ENCODE measurements at regions not wholly inside any gene's neighbourhood (a gene's known extent, or its start where the extent isn't known, plus 50 kb on each side); places are given as distances from the start of the nearest gene placed in this dataset.
A peak's percentile ranks its signal among the peaks of the same experiment; 100 is the strongest.

GRCh38 chr2:215751911-215752272, 261.5 kb downstream of the MREG start:
- Histone ChIP-seq H3K9me3 (ENCODE audit: control insufficient read depth, low read length) (no peaks in the 10 kb centered on the region), H3K9ac (ENCODE audit: low read length) (peak overlapping the region; percentile 16), H3K27me3 (replicated peaks; ENCODE audit: control insufficient read depth, insufficient read depth, low read length) (no peaks in the 10 kb centered on the region), H3K4me1 (ENCODE audit: control insufficient read depth, insufficient read depth, low read length) (peaks cover 63% of the 10 kb centered on the region), H3K36me3 (ENCODE audit: control insufficient read depth, insufficient read depth, low read length, severe bottlenecking) (no peaks in the 10 kb centered on the region), H3K4me3 (ENCODE audit: low read length) (no peak overlapping the region)
- DNase-seq (ENCODE audit: low read depth) = no peak

- DNase-seq (ENCODE audit: low read depth) = peak; percentile 82
- Histone ChIP-seq H3K9ac (ENCODE audit: low read length) (peak overlapping the region; percentile 82), H3K4me3 (ENCODE audit: low read length) (no peak overlapping the region), H3K9me3 (ENCODE audit: control insufficient read depth, low read length) (no peaks in the 10 kb centered on the region), H3K36me3 (ENCODE audit: control insufficient read depth, insufficient read depth, low read length, severe bottlenecking) (no peaks in the 10 kb centered on the region), H3K27me3 (replicated peaks; ENCODE audit: control insufficient read depth, insufficient read depth, low read length) (no peaks in the 10 kb centered on the region), H3K4me1 (ENCODE audit: control insufficient read depth, insufficient read depth, low read length) (peaks cover 62% of the 10 kb centered on the region)
Measured at GRCh38 chr2:215751200-215751910, 262.0 kb downstream of the MREG start.

GRCh38 chr2:215750763-215751162, 262.6 kb downstream of the MREG start:
- no peaks in the 10 kb centered on the region for H3K9me3 ChIP-seq (ENCODE audit: control insufficient read depth, low read length)
- no peak overlapping the region for H3K4me3 ChIP-seq (ENCODE audit: low read length)
- no peaks in the 10 kb centered on the region for H3K27me3 ChIP-seq (replicated peaks; ENCODE audit: control insufficient read depth, insufficient read depth, low read length)
- DNase-seq (ENCODE audit: low read depth) = no peak
- H3K4me1 ChIP-seq (ENCODE audit: control insufficient read depth, insufficient read depth, low read length) = peaks cover 56% of the 10 kb centered on the region
- H3K36me3 ChIP-seq (ENCODE audit: control insufficient read depth, insufficient read depth, low read length, severe bottlenecking) = no peaks in the 10 kb centered on the region
- H3K9ac ChIP-seq (ENCODE audit: low read length) = peak overlapping the region; percentile 82

- H3K9me3 ChIP-seq (ENCODE audit: control insufficient read depth, low read length) = no peaks in the 10 kb centered on the region
- no peaks in the 10 kb centered on the region for H3K27me3 ChIP-seq (replicated peaks; ENCODE audit: control insufficient read depth, insufficient read depth, low read length)
- peak; percentile 68 for DNase-seq (ENCODE audit: low read depth)
- H3K4me1 ChIP-seq (ENCODE audit: control insufficient read depth, insufficient read depth, low read length) = peaks cover 51% of the 10 kb centered on the region
- H3K9ac ChIP-seq (ENCODE audit: low read length) = peak overlapping the region; percentile 82
- no peaks in the 10 kb centered on the region for H3K36me3 ChIP-seq (ENCODE audit: control insufficient read depth, insufficient read depth, low read length, severe bottlenecking)
- H3K4me3 ChIP-seq (ENCODE audit: low read length) = peak overlapping the region; percentile 42
Measured at GRCh38 chr2:215749092-215749957, 264.0 kb downstream of the MREG start.

- DNase-seq (ENCODE audit: low read depth) = no peak
- no peaks in the 10 kb centered on the region for H3K36me3 ChIP-seq (ENCODE audit: control insufficient read depth, insufficient read depth, low read length, severe bottlenecking)
- H3K9me3 ChIP-seq (ENCODE audit: control insufficient read depth, low read length) = no peaks in the 10 kb centered on the region
- H3K27me3 ChIP-seq (replicated peaks; ENCODE audit: control insufficient read depth, insufficient read depth, low read length) = no peaks in the 10 kb centered on the region
- peak overlapping the region; percentile 82 for H3K9ac ChIP-seq (ENCODE audit: low read length)
- H3K4me3 ChIP-seq (ENCODE audit: low read length) = no peak overlapping the region
- peaks cover 51% of the 10 kb centered on the region for H3K4me1 ChIP-seq (ENCODE audit: control insufficient read depth, insufficient read depth, low read length)
Measured at GRCh38 chr2:215748446-215748845, 264.9 kb downstream of the MREG start.

- no peak for DNase-seq (ENCODE audit: low read depth)
- no peaks in the 10 kb centered on the region for H3K27me3 ChIP-seq (replicated peaks; ENCODE audit: control insufficient read depth, insufficient read depth, low read length)
- H3K9me3 ChIP-seq (ENCODE audit: control insufficient read depth, low read length) = no peaks in the 10 kb centered on the region
- H3K9ac ChIP-seq (ENCODE audit: low read length) = no peak overlapping the region
- no peak overlapping the region for H3K4me3 ChIP-seq (ENCODE audit: low read length)
- H3K4me1 ChIP-seq (ENCODE audit: control insufficient read depth, insufficient read depth, low read length) = peaks cover 51% of the 10 kb centered on the region
- no peaks in the 10 kb centered on the region for H3K36me3 ChIP-seq (ENCODE audit: control insufficient read depth, insufficient read depth, low read length, severe bottlenecking)
Measured at GRCh38 chr2:215746887-215747615, 266.3 kb downstream of the MREG start.

GRCh38 chr2:215746226-215746886, 267.0 kb downstream of the MREG start:
- Histone ChIP-seq H3K4me3 (ENCODE audit: low read length) (no peak overlapping the region), H3K9ac (ENCODE audit: low read length) (no peak overlapping the region), H3K9me3 (ENCODE audit: control insufficient read depth, low read length) (no peaks in the 10 kb centered on the region), H3K36me3 (ENCODE audit: control insufficient read depth, insufficient read depth, low read length, severe bottlenecking) (no peaks in the 10 kb centered on the region), H3K4me1 (ENCODE audit: control insufficient read depth, insufficient read depth, low read length) (peaks cover 45% of the 10 kb centered on the region), H3K27me3 (replicated peaks; ENCODE audit: control insufficient read depth, insufficient read depth, low read length) (no peaks in the 10 kb centered on the region)
- DNase-seq (ENCODE audit: low read depth) = no peak

- no peaks in the 10 kb centered on the region for H3K9me3 ChIP-seq (ENCODE audit: control insufficient read depth, low read length)
- H3K4me3 ChIP-seq (ENCODE audit: low read length) = no peak overlapping the region
- H3K9ac ChIP-seq (ENCODE audit: low read length) = no peak overlapping the region
- no peak for DNase-seq (ENCODE audit: low read depth)
- H3K27me3 ChIP-seq (replicated peaks; ENCODE audit: control insufficient read depth, insufficient read depth, low read length) = no peaks in the 10 kb centered on the region
- H3K4me1 ChIP-seq (ENCODE audit: control insufficient read depth, insufficient read depth, low read length) = peaks cover 35% of the 10 kb centered on the region
- H3K36me3 ChIP-seq (ENCODE audit: control insufficient read depth, insufficient read depth, low read length, severe bottlenecking) = no peaks in the 10 kb centered on the region
Measured at GRCh38 chr2:215745331-215745730, 268.0 kb downstream of the MREG start.

- Histone ChIP-seq H3K4me3 (ENCODE audit: low read length) (no peak overlapping the region), H3K4me1 (ENCODE audit: control insufficient read depth, insufficient read depth, low read length) (peaks cover 27% of the 10 kb centered on the region), H3K36me3 (ENCODE audit: control insufficient read depth, insufficient read depth, low read length, severe bottlenecking) (no peaks in the 10 kb centered on the region), H3K9me3 (ENCODE audit: control insufficient read depth, low read length) (no peaks in the 10 kb centered on the region), H3K27me3 (replicated peaks; ENCODE audit: control insufficient read depth, insufficient read depth, low read length) (no peaks in the 10 kb centered on the region), H3K9ac (ENCODE audit: low read length) (no peak overlapping the region)
- DNase-seq (ENCODE audit: low read depth) = no peak
Measured at GRCh38 chr2:215744514-215744913, 268.8 kb downstream of the MREG start.

GRCh38 chr2:215743066-215743465, 270.3 kb downstream of the MREG start:
- no peaks in the 10 kb centered on the region for H3K27me3 ChIP-seq (replicated peaks; ENCODE audit: control insufficient read depth, insufficient read depth, low read length)
- H3K4me3 ChIP-seq (ENCODE audit: low read length) = no peak overlapping the region
- no peak for DNase-seq (ENCODE audit: low read depth)
- H3K4me1 ChIP-seq (ENCODE audit: control insufficient read depth, insufficient read depth, low read length) = peaks cover 12% of the 10 kb centered on the region
- H3K9ac ChIP-seq (ENCODE audit: low read length) = no peak overlapping the region
- H3K36me3 ChIP-seq (ENCODE audit: control insufficient read depth, insufficient read depth, low read length, severe bottlenecking) = no peaks in the 10 kb centered on the region
- H3K9me3 ChIP-seq (ENCODE audit: control insufficient read depth, low read length) = no peaks in the 10 kb centered on the region

- DNase-seq (ENCODE audit: low read depth) = no peak
- no peak overlapping the region for H3K9ac ChIP-seq (ENCODE audit: low read length)
- H3K4me3 ChIP-seq (ENCODE audit: low read length) = no peak overlapping the region
- H3K9me3 ChIP-seq (ENCODE audit: control insufficient read depth, low read length) = no peaks in the 10 kb centered on the region
- no peaks in the 10 kb centered on the region for H3K36me3 ChIP-seq (ENCODE audit: control insufficient read depth, insufficient read depth, low read length, severe bottlenecking)
- H3K4me1 ChIP-seq (ENCODE audit: control insufficient read depth, insufficient read depth, low read length) = peaks cover 9% of the 10 kb centered on the region
- no peaks in the 10 kb centered on the region for H3K27me3 ChIP-seq (replicated peaks; ENCODE audit: control insufficient read depth, insufficient read depth, low read length)
Measured at GRCh38 chr2:215742021-215742420, 271.3 kb downstream of the MREG start.
